ENCODE measurements at regions not wholly inside any gene's neighbourhood (a gene's known extent, or its start where the extent isn't known, plus 50 kb on each side); places are given as distances from the start of the nearest gene placed in this dataset.
"Not testable (repeated sequence)": the region's sequence is repeated elsewhere in the genome, so short reads cannot be mapped to it uniquely, and the experiment has no call there.

- Histone ChIP-seq H3K27me3 (ENCODE audit: control insufficient read depth in 2 of 2, insufficient read depth in 2 of 2, low read length in 2 of 2) (no peaks in the 10 kb centered on the region), H3K9me3 (ENCODE audit: control insufficient read depth in 2 of 3, low read length in 3 of 3) (no peaks in the 10 kb centered on the region), H3K36me3 (ENCODE audit: control insufficient read depth in 2 of 3, insufficient read depth in 3 of 3, low read length in 3 of 3) (no peaks in the 10 kb centered on the region), H3K27ac (ENCODE audit: low read depth, low read length) (no peak overlapping the region), H3K4me3 (ENCODE audit: low read length) (no peak overlapping the region), H3K4me1 (ENCODE audit: control insufficient read depth in 2 of 2, insufficient read depth in 2 of 2, low read length in 2 of 2) (no peaks in the 10 kb centered on the region)
- ChIA-PET POLR2A (no interaction called here), CTCF (no interaction called here)
- intact Hi-C loops (cut with micrococcal nuclease), result no loop called here
- Mint-ChIP-seq H3K36me3 (no peaks in the 10 kb centered on the region), H3K4me1 (peaks cover 0 to 4% (median 0%) of the 10 kb centered on the region in 7 donors), H3K4me3 (no peak overlapping the region), H3K9me3 (no peaks in the 10 kb centered on the region), H3K27me3 (peaks cover 0 to 5% (median 0%) of the 10 kb centered on the region in 5 donors), H3K27ac (no peak overlapping the region)
- DNase-seq (no peak), ATAC-seq (peak; percentile 16)
Measured at GRCh38 chr1:224548676-224549075, 67.4 kb upstream of the CNIH3 start.

GRCh38 chr1:224551189-224551588, 64.9 kb upstream of the CNIH3 start:
- ATAC-seq; H3K9me3 Mint-ChIP-seq; H3K4me3 Mint-ChIP-seq; CTCF ChIA-PET; H3K27me3 Mint-ChIP-seq; H3K27me3 ChIP-seq (ENCODE audit: control insufficient read depth in 2 of 2, insufficient read depth in 2 of 2, low read length in 2 of 2); H3K4me1 ChIP-seq (ENCODE audit: control insufficient read depth in 2 of 2, insufficient read depth in 2 of 2, low read length in 2 of 2); H3K36me3 Mint-ChIP-seq; DNase-seq; H3K36me3 ChIP-seq (ENCODE audit: control insufficient read depth in 2 of 3, insufficient read depth in 3 of 3, low read length in 3 of 3); H3K4me3 ChIP-seq (ENCODE audit: low read length); H3K27ac Mint-ChIP-seq; intact Hi-C loops (cut with micrococcal nuclease); H3K9me3 ChIP-seq (ENCODE audit: control insufficient read depth in 2 of 3, low read length in 3 of 3); H3K4me1 Mint-ChIP-seq; H3K27ac ChIP-seq (ENCODE audit: low read depth, low read length); POLR2A ChIA-PET: not testable (repeated sequence)

- H3K27me3 Mint-ChIP-seq, result peaks cover 0 to 6% (median 0%) of the 10 kb centered on the region in 5 donors
- Histone ChIP-seq H3K9me3 (ENCODE audit: control insufficient read depth in 2 of 3, low read length in 3 of 3) (no peaks in the 10 kb centered on the region), H3K27me3 (ENCODE audit: control insufficient read depth in 2 of 2, insufficient read depth in 2 of 2, low read length in 2 of 2) (no peaks in the 10 kb centered on the region), H3K27ac (ENCODE audit: low read depth, low read length) (no peak overlapping the region), H3K4me1 (ENCODE audit: control insufficient read depth in 2 of 2, insufficient read depth in 2 of 2, low read length in 2 of 2) (no peaks in the 10 kb centered on the region), H3K36me3 (ENCODE audit: control insufficient read depth in 2 of 3, insufficient read depth in 3 of 3, low read length in 3 of 3) (no peaks in the 10 kb centered on the region), H3K4me3 (ENCODE audit: low read length) (no peak overlapping the region)
- no peaks in the 10 kb centered on the region for H3K4me1 Mint-ChIP-seq
- no peak for DNase-seq
- intact Hi-C loops (cut with micrococcal nuclease), result no loop called here
- H3K9me3 Mint-ChIP-seq, result no peaks in the 10 kb centered on the region
- no peak overlapping the region for H3K4me3 Mint-ChIP-seq
- POLR2A ChIA-PET, result no interaction called here
- no peak for ATAC-seq
- H3K27ac Mint-ChIP-seq, result no peak overlapping the region
- no peaks in the 10 kb centered on the region for H3K36me3 Mint-ChIP-seq
- CTCF ChIA-PET, result no interaction called here
Measured at GRCh38 chr1:224554056-224554455, 62.1 kb upstream of the CNIH3 start.

- no peaks in the 10 kb centered on the region for H3K36me3 ChIP-seq (ENCODE audit: control insufficient read depth in 2 of 3, insufficient read depth in 3 of 3, low read length in 3 of 3)
- no peak for ATAC-seq
- H3K4me1 ChIP-seq (ENCODE audit: control insufficient read depth in 2 of 2, insufficient read depth in 2 of 2, low read length in 2 of 2), result no peaks in the 10 kb centered on the region
- DNase-seq, result no peak
- no peaks in the 10 kb centered on the region for H3K27me3 ChIP-seq (ENCODE audit: control insufficient read depth in 2 of 2, insufficient read depth in 2 of 2, low read length in 2 of 2)
- H3K27me3 Mint-ChIP-seq, result peaks cover 0 to 6% (median 0%) of the 10 kb centered on the region in 5 donors
- intact Hi-C loops (cut with micrococcal nuclease), result no loop called here
- H3K9me3 Mint-ChIP-seq, result no peaks in the 10 kb centered on the region
- no peak overlapping the region for H3K4me3 Mint-ChIP-seq
- POLR2A ChIA-PET, result no interaction called here
- H3K27ac ChIP-seq (ENCODE audit: low read depth, low read length), result no peak overlapping the region
- CTCF ChIA-PET, result no interaction called here
- H3K36me3 Mint-ChIP-seq, result no peaks in the 10 kb centered on the region
- no peak overlapping the region for H3K4me3 ChIP-seq (ENCODE audit: low read length)
- H3K9me3 ChIP-seq (ENCODE audit: control insufficient read depth in 2 of 3, low read length in 3 of 3), result no peaks in the 10 kb centered on the region
- H3K4me1 Mint-ChIP-seq, result no peaks in the 10 kb centered on the region
- H3K27ac Mint-ChIP-seq, result no peak overlapping the region
Measured at GRCh38 chr1:224554620-224555259, 61.4 kb upstream of the CNIH3 start.

GRCh38 chr1:224558904-224559303, 57.2 kb upstream of the CNIH3 start:
- Histone ChIP-seq H3K4me3 (ENCODE audit: low read length) (no peak overlapping the region), H3K27ac (ENCODE audit: low read depth, low read length) (no peak overlapping the region), H3K27me3 (ENCODE audit: control insufficient read depth in 2 of 2, insufficient read depth in 2 of 2, low read length in 2 of 2) (no peaks in the 10 kb centered on the region), H3K9me3 (ENCODE audit: control insufficient read depth in 2 of 3, low read length in 3 of 3) (no peaks in the 10 kb centered on the region), H3K4me1 (ENCODE audit: control insufficient read depth in 2 of 2, insufficient read depth in 2 of 2, low read length in 2 of 2) (no peaks in the 10 kb centered on the region), H3K36me3 (ENCODE audit: control insufficient read depth in 2 of 3, insufficient read depth in 3 of 3, low read length in 3 of 3) (no peaks in the 10 kb centered on the region)
- intact Hi-C loops (cut with micrococcal nuclease), result no loop called here
- Mint-ChIP-seq H3K4me1 (no peaks in the 10 kb centered on the region), H3K4me3 (no peak overlapping the region), H3K27me3 (peaks cover 0 to 8% (median 0%) of the 10 kb centered on the region in 5 donors), H3K27ac (no peak overlapping the region), H3K9me3 (peaks cover 0 to 1% (median 0%) of the 10 kb centered on the region in 11 donors), H3K36me3 (no peaks in the 10 kb centered on the region)
- POLR2A ChIA-PET, result no interaction called here
- CTCF ChIA-PET, result no interaction called here
- ATAC-seq, result no peak
- DNase-seq, result no peak

- Mint-ChIP-seq H3K27me3 (peaks cover 0 to 6% (median 0%) of the 10 kb centered on the region in 5 donors), H3K36me3 (no peaks in the 10 kb centered on the region), H3K27ac (no peak overlapping the region), H3K4me3 (no peak overlapping the region), H3K4me1 (no peaks in the 10 kb centered on the region), H3K9me3 (peaks cover 0 to 1% (median 0%) of the 10 kb centered on the region in 11 donors)
- ATAC-seq (no peak), DNase-seq (no peak)
- ChIA-PET CTCF (no interaction called here), POLR2A (no interaction called here)
- intact Hi-C loops (cut with micrococcal nuclease), result no loop called here
- Histone ChIP-seq H3K4me3 (ENCODE audit: low read length) (no peak overlapping the region), H3K27me3 (ENCODE audit: control insufficient read depth in 2 of 2, insufficient read depth in 2 of 2, low read length in 2 of 2) (no peaks in the 10 kb centered on the region), H3K27ac (ENCODE audit: low read depth, low read length) (no peak overlapping the region), H3K9me3 (ENCODE audit: control insufficient read depth in 2 of 3, low read length in 3 of 3) (no peaks in the 10 kb centered on the region), H3K36me3 (ENCODE audit: control insufficient read depth in 2 of 3, insufficient read depth in 3 of 3, low read length in 3 of 3) (no peaks in the 10 kb centered on the region), H3K4me1 (ENCODE audit: control insufficient read depth in 2 of 2, insufficient read depth in 2 of 2, low read length in 2 of 2) (no peaks in the 10 kb centered on the region)
Measured at GRCh38 chr1:224559981-224560728, 56.0 kb upstream of the CNIH3 start.

- H3K9me3 ChIP-seq (ENCODE audit: control insufficient read depth in 2 of 3, low read length in 3 of 3); H3K4me3 ChIP-seq (ENCODE audit: low read length); ATAC-seq; H3K9me3 Mint-ChIP-seq; H3K36me3 ChIP-seq (ENCODE audit: control insufficient read depth in 2 of 3, insufficient read depth in 3 of 3, low read length in 3 of 3); H3K4me1 ChIP-seq (ENCODE audit: control insufficient read depth in 2 of 2, insufficient read depth in 2 of 2, low read length in 2 of 2); H3K27me3 ChIP-seq (ENCODE audit: control insufficient read depth in 2 of 2, insufficient read depth in 2 of 2, low read length in 2 of 2); H3K27ac ChIP-seq (ENCODE audit: low read depth, low read length); intact Hi-C loops (cut with micrococcal nuclease); H3K27me3 Mint-ChIP-seq; DNase-seq; H3K36me3 Mint-ChIP-seq; H3K4me3 Mint-ChIP-seq; H3K4me1 Mint-ChIP-seq; CTCF ChIA-PET; H3K27ac Mint-ChIP-seq: not testable (repeated sequence)
- POLR2A ChIA-PET, result interaction anchor here (0.7 kb wide), 1 partner anchor 46 kb away, joined by 3 read pairs; no protein-coding TSS in a partner anchor
Measured at GRCh38 chr1:224562881-224563280, 53.2 kb upstream of the CNIH3 start.

Data from naive thymus-derived CD4-positive, alpha-beta T cell (primary cell).